ENCODE measurements at regions not wholly inside any gene's neighbourhood (a gene's known extent, or its start where the extent isn't known, plus 50 kb on each side); places are given as distances from the start of the nearest gene placed in this dataset.

DNA sequence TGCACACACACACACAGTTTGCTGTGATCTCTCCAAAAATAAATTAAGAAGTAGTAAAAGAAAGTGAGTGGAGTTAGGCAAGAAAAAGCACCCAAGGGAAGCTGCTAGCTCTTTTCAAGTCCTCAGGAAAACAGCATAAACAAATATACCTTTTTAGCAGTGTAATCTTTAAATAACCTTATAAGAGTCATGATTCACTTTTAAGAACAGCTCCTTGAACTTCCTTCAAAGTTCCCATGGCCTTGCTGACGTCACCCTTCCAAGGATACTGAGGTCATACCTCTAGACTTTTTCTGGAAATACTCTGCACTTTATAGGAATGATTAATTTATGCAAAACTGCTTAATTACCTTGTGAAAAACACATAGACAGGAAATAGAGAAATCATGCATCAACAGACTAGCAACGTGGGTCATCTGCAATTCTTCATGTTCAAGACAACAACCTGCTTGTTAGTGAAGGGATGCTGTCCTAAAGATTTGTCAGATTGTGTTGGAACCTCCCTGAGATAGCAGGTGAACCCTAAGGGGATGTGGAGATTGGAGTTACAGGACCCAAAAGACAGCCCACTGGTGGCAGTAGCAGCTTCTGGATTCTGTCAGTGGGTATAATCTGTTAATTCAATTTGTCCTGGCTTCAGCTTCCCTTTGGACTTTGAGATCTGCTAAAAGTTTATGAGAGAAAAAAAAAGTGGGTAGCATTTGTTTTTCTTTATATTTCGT is 229.0 kb downstream of the ELAVL2 start:
- H2BK5ac ChIP-seq (ENCODE audit: low read depth, low read length, poor library complexity) = no peak overlapping the region
- H2AFZ ChIP-seq (ENCODE audit: insufficient read depth, low read length, poor library complexity) = no peak overlapping the region
- H3K4ac ChIP-seq (ENCODE audit: low read depth, low read length) = no peak overlapping the region
- no peak overlapping the region for H3K4me3 ChIP-seq (ENCODE audit: low read depth, low read length)
- no CpG with 5 or more reads among the region's 3 CpGs for WGBS (ENCODE audit: extremely low coverage, insufficient coverage, insufficient read length)
- no peak overlapping the region for H3K14ac ChIP-seq (ENCODE audit: low read length)
- H2BK12ac ChIP-seq (ENCODE audit: low read length) = no peak overlapping the region
- no peak overlapping the region for H4K91ac ChIP-seq (ENCODE audit: low read depth, low read length)
- no peaks in the 10 kb centered on the region for H3K79me2 ChIP-seq (ENCODE audit: control insufficient read depth, insufficient read depth, low read length, poor library complexity)
- H3K23ac ChIP-seq (ENCODE audit: low read length) = no peak overlapping the region
- H3K4me2 ChIP-seq (ENCODE audit: low read length) = no peak overlapping the region
- no peak overlapping the region for H4K8ac ChIP-seq (ENCODE audit: low read depth, low read length)
- H3K9ac ChIP-seq (ENCODE audit: low read length) = no peak overlapping the region
- no peak overlapping the region for H2BK120ac ChIP-seq (ENCODE audit: insufficient read depth, low read length, poor library complexity)
- no peak overlapping the region for H4K12ac ChIP-seq (ENCODE audit: low read depth, low read length)
- no peak for DNase-seq
- no peaks in the 10 kb centered on the region for H3K79me1 ChIP-seq (ENCODE audit: low read length)
- no peak overlapping the region for H2AK5ac ChIP-seq (ENCODE audit: low read length)
- no peaks in the 10 kb centered on the region for H3K27me3 ChIP-seq (ENCODE audit: insufficient read depth, low read length)
- H3K36me3 ChIP-seq (ENCODE audit: control insufficient read depth in 1 of 2, insufficient read depth in 2 of 2, low read length in 2 of 2) = no peaks in the 10 kb centered on the region
- H3K4me1 ChIP-seq (ENCODE audit: control insufficient read depth in 1 of 2, insufficient read depth in 2 of 2, low read length in 2 of 2) = no peaks in the 10 kb centered on the region
- no peak overlapping the region for H3K18ac ChIP-seq (ENCODE audit: low read length)
- H3K9me3 ChIP-seq (ENCODE audit: insufficient read depth, low read depth, low read length) = no peaks in the 10 kb centered on the region
- H3K27ac ChIP-seq (ENCODE audit: low read depth, low read length) = no peak overlapping the region

DNA sequence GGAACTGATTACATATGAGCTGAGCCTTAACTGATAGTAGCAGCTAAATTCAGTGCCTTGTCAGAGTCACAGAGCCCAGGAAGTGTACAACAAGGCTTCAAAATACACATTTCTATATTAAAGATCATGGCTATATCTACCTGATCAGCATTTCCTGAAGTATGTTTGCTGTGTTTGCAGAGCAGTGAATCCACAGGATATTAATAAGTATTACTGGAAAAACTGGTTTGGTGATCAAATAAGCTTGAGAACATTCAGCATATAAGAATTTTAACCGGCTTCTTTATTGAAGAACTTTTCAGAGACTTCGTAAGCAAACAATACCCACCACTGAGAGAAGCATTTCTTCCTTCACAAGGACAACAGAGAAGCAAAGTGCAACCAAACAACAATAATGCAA is 227.0 kb downstream of the ELAVL2 start:
- peak in 1 of 2 donors; percentile 65 for DNase-seq
- H4K8ac ChIP-seq (ENCODE audit: low read depth, low read length) = no peak overlapping the region

DNA sequence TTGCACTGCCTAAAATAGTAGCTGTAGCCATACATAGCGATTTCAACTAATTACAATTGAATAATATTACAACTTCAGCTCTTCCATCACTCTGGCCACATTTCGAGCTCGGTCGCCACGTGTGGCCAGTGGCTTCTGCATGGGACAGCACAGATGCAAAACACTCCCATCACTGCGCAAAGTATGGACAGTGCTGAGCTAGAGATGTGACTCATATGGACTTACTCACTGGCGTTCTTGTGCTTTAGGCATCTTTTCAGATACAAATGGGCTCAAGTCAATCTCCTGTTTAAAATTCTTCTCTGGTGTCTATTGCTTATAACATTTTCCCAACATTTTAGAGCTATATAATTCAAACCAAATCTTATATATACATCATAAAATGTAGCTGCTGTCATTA is 222.7 kb downstream of the ELAVL2 start:
- Histone ChIP-seq H3K14ac (ENCODE audit: low read length) (no peak overlapping the region), H4K8ac (ENCODE audit: low read depth, low read length) (no peak overlapping the region), H2BK5ac (ENCODE audit: low read depth, low read length, poor library complexity) (no peak overlapping the region), H2AFZ (ENCODE audit: insufficient read depth, low read length, poor library complexity) (no peak overlapping the region), H2BK120ac (ENCODE audit: insufficient read depth, low read length, poor library complexity) (no peak overlapping the region), H3K4me3 (ENCODE audit: low read depth, low read length) (no peak overlapping the region), H2AK5ac (ENCODE audit: low read length) (no peak overlapping the region), H3K27ac (ENCODE audit: low read depth, low read length) (no peak overlapping the region), H2BK12ac (ENCODE audit: low read length) (no peak overlapping the region), H3K18ac (ENCODE audit: low read length) (no peak overlapping the region), H3K9me3 (ENCODE audit: insufficient read depth, low read depth, low read length) (no peaks in the 10 kb centered on the region), H3K23ac (ENCODE audit: low read length) (no peak overlapping the region), H3K4ac (ENCODE audit: low read depth, low read length) (no peak overlapping the region), H3K4me2 (ENCODE audit: low read length) (no peak overlapping the region), H3K79me2 (ENCODE audit: control insufficient read depth, insufficient read depth, low read length, poor library complexity) (no peaks in the 10 kb centered on the region), H4K12ac (ENCODE audit: low read depth, low read length) (no peak overlapping the region), H3K9ac (ENCODE audit: low read length) (no peak overlapping the region), H3K36me3 (ENCODE audit: control insufficient read depth in 1 of 2, insufficient read depth in 2 of 2, low read length in 2 of 2) (peaks cover 0 to 6% of the 10 kb centered on the region in 2 experiments), H4K91ac (ENCODE audit: low read depth, low read length) (no peak overlapping the region), H3K27me3 (ENCODE audit: insufficient read depth, low read length) (no peaks in the 10 kb centered on the region), H3K79me1 (ENCODE audit: low read length) (no peaks in the 10 kb centered on the region), H3K4me1 (ENCODE audit: control insufficient read depth in 1 of 2, insufficient read depth in 2 of 2, low read length in 2 of 2) (no peaks in the 10 kb centered on the region)
- WGBS (ENCODE audit: extremely low coverage, insufficient coverage, insufficient read length) = no CpG with 5 or more reads among the region's 7 CpGs
- peak; percentile 6 to 64 for DNase-seq

More for the DNA sequence above, 227.0 kb downstream of the ELAVL2 start:
- Histone ChIP-seq H3K79me2 (ENCODE audit: control insufficient read depth, insufficient read depth, low read length, poor library complexity) (no peaks in the 10 kb centered on the region), H3K4me3 (ENCODE audit: low read depth, low read length) (no peak overlapping the region), H3K14ac (ENCODE audit: low read length) (no peak overlapping the region), H3K18ac (ENCODE audit: low read length) (no peak overlapping the region), H2AK5ac (ENCODE audit: low read length) (no peak overlapping the region), H3K27me3 (ENCODE audit: insufficient read depth, low read length) (no peaks in the 10 kb centered on the region), H4K91ac (ENCODE audit: low read depth, low read length) (no peak overlapping the region), H2AFZ (ENCODE audit: insufficient read depth, low read length, poor library complexity) (no peak overlapping the region), H2BK120ac (ENCODE audit: insufficient read depth, low read length, poor library complexity) (no peak overlapping the region), H3K4ac (ENCODE audit: low read depth, low read length) (no peak overlapping the region), H4K12ac (ENCODE audit: low read depth, low read length) (no peak overlapping the region), H3K4me2 (ENCODE audit: low read length) (no peak overlapping the region), H3K36me3 (ENCODE audit: control insufficient read depth in 1 of 2, insufficient read depth in 2 of 2, low read length in 2 of 2) (peaks cover 0 to 4% of the 10 kb centered on the region in 2 experiments), H3K79me1 (ENCODE audit: low read length) (no peaks in the 10 kb centered on the region), H3K23ac (ENCODE audit: low read length) (no peak overlapping the region), H3K4me1 (ENCODE audit: control insufficient read depth in 1 of 2, insufficient read depth in 2 of 2, low read length in 2 of 2) (no peaks in the 10 kb centered on the region), H2BK12ac (ENCODE audit: low read length) (no peak overlapping the region), H3K27ac (ENCODE audit: low read depth, low read length) (no peak overlapping the region), H2BK5ac (ENCODE audit: low read depth, low read length, poor library complexity) (no peak overlapping the region), H3K9ac (ENCODE audit: low read length) (no peak overlapping the region), H3K9me3 (ENCODE audit: insufficient read depth, low read depth, low read length) (no peaks in the 10 kb centered on the region)
- WGBS (ENCODE audit: extremely low coverage, insufficient coverage, insufficient read length) = no CpG with 5 or more reads among the region's 2 CpGs

DNA sequence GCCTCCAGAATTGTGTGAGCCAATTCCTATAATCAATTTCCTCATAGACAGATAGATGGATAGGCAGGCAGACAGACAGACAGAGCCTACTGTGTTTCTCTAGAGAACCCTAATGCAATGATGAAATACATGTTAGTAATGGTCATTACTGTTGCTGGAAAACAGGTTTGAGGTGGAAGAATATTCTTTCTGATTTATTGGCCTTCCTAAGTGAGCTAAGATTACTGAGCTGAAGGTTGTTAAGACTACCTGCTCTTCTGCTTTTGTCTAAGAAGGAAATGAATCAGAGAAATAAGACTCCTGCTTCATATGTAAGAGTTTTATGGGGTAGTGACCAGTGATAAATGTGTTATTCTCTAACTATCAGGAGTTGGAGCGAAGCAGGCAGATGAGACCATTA is 219.9 kb downstream of the ELAVL2 start:
- H3K9me3 ChIP-seq (ENCODE audit: insufficient read depth, low read depth, low read length) = no peaks in the 10 kb centered on the region
- no peak overlapping the region for H2AFZ ChIP-seq (ENCODE audit: insufficient read depth, low read length, poor library complexity)
- no peaks in the 10 kb centered on the region for H3K79me2 ChIP-seq (ENCODE audit: control insufficient read depth, insufficient read depth, low read length, poor library complexity)
- H4K12ac ChIP-seq (ENCODE audit: low read depth, low read length) = no peak overlapping the region
- no peak overlapping the region for H3K14ac ChIP-seq (ENCODE audit: low read length)
- no peak overlapping the region for H3K9ac ChIP-seq (ENCODE audit: low read length)
- H3K4me2 ChIP-seq (ENCODE audit: low read length) = no peak overlapping the region
- no peaks in the 10 kb centered on the region for H3K79me1 ChIP-seq (ENCODE audit: low read length)
- no peak for DNase-seq
- no peak overlapping the region for H3K4me3 ChIP-seq (ENCODE audit: low read depth, low read length)
- no peak overlapping the region for H3K23ac ChIP-seq (ENCODE audit: low read length)
- no peak overlapping the region for H2BK120ac ChIP-seq (ENCODE audit: insufficient read depth, low read length, poor library complexity)
- WGBS (ENCODE audit: extremely low coverage, insufficient coverage, insufficient read length) = no CpG with 5 or more reads among the region's 1 CpG
- H2AK5ac ChIP-seq (ENCODE audit: low read length) = no peak overlapping the region
- no peaks in the 10 kb centered on the region for H3K4me1 ChIP-seq (ENCODE audit: control insufficient read depth in 1 of 2, insufficient read depth in 2 of 2, low read length in 2 of 2)
- peaks cover 0 to 6% of the 10 kb centered on the region in 2 experiments for H3K36me3 ChIP-seq (ENCODE audit: control insufficient read depth in 1 of 2, insufficient read depth in 2 of 2, low read length in 2 of 2)
- H3K4ac ChIP-seq (ENCODE audit: low read depth, low read length) = no peak overlapping the region
- no peak overlapping the region for H2BK5ac ChIP-seq (ENCODE audit: low read depth, low read length, poor library complexity)
- H3K27me3 ChIP-seq (ENCODE audit: insufficient read depth, low read length) = no peaks in the 10 kb centered on the region
- no peak overlapping the region for H4K91ac ChIP-seq (ENCODE audit: low read depth, low read length)
- H4K8ac ChIP-seq (ENCODE audit: low read depth, low read length) = no peak overlapping the region
- H3K18ac ChIP-seq (ENCODE audit: low read length) = no peak overlapping the region
- H2BK12ac ChIP-seq (ENCODE audit: low read length) = no peak overlapping the region
- H3K27ac ChIP-seq (ENCODE audit: low read depth, low read length) = no peak overlapping the region
